ENCODE measurements at regions not wholly inside any gene's neighbourhood (a gene's known extent, or its start where the extent isn't known, plus 50 kb on each side); places are given as distances from the start of the nearest gene placed in this dataset.

DNA sequence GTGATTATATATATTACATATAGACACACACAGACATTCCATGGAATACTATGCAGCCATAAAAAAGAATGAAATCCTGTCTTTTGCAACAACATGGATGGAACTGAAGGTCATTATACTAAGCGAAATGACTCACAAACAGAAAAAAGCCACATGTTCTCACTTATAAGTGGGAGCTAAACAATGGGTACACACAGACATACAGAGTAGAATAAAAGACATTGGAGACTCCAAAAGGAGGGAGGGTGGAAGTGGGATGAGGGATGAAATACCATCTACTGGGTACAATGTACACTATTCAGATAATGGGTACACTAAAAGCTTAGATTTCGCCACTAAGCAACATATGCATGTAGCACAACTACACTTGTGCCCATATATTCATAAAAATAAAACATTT lies 170.0 kb upstream of the RGMB start:
- TF ChIP-seq CTCF (IDR thresholded peaks at IDR 0.05) = no peak
- no peak for TF ChIP-seq POLR2A (IDR thresholded peaks at IDR 0.05)

All from uterus (tissue), 2 donors.